Loucy (cell line): ENCODE measurements at regions not wholly inside any gene's neighbourhood (a gene's known extent, or its start where the extent isn't known, plus 50 kb on each side); places are given as distances from the start of the nearest gene placed in this dataset.

Source experiments
- EZH2phosphoT487 ChIP-seq: fragments of 200-600 bp; IDR thresholded peaks from 2 replicates; pipeline ENCODE4 v1.6.1; 2018; ENCODE audit warnings: antibody characterized with exemption, mild to moderate bottlenecking, moderate library complexity, borderline replicate concordance
- TF ChIP-seq, protein P1 (sequence below): fragments of 200-600 bp; sonication (generic); conservative IDR thresholded peaks from 2 replicates; pipeline ENCODE4 v1.5.1; 2014; ENCODE audit warnings: mild to moderate bottlenecking, antibody characterized with exemption, low read length

DNA sequence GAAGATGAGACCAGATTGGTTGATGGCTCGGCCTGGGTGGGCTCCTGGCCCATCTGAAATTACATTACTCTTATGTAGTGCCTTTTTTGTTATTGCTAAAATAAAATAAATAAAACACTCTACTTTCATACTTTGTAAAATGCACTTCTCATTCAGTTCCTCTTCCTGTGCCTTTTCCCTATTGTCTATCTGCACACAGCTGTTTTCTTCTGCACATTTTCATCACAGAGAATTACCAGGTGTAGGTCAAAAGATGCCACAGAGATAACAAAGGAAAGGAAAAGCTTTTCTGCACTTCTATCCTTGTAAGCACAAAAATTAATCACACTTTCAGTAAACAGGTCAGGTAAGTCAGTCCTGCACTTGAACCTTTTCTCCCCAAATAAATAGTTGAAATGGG, 265.1 kb downstream of the BTG1 start:
- TF ChIP-seq EZH2phosphoT487, result no peak
- TF ChIP-seq, protein P1, sequence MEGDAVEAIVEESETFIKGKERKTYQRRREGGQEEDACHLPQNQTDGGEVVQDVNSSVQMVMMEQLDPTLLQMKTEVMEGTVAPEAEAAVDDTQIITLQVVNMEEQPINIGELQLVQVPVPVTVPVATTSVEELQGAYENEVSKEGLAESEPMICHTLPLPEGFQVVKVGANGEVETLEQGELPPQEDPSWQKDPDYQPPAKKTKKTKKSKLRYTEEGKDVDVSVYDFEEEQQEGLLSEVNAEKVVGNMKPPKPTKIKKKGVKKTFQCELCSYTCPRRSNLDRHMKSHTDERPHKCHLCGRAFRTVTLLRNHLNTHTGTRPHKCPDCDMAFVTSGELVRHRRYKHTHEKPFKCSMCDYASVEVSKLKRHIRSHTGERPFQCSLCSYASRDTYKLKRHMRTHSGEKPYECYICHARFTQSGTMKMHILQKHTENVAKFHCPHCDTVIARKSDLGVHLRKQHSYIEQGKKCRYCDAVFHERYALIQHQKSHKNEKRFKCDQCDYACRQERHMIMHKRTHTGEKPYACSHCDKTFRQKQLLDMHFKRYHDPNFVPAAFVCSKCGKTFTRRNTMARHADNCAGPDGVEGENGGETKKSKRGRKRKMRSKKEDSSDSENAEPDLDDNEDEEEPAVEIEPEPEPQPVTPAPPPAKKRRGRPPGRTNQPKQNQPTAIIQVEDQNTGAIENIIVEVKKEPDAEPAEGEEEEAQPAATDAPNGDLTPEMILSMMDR, result no peak
